Gastrocnemius medialis (tissue), 4 donors: ENCODE measurements at regions not wholly inside any gene's neighbourhood (a gene's known extent, or its start where the extent isn't known, plus 50 kb on each side); places are given as distances from the start of the nearest gene placed in this dataset.

Experiments used
- ATAC-seq, 2 donors: fragments of 150-250 bp; one replicate each; pipeline ENCODE4 v1.9.1; 2016
- DNase-seq, 2 donors: peaks; one replicate each; pipeline ENCODE4 v3.0.0-alpha.2; 2019
- H3K27ac ChIP-seq, 4 donors: fragments of 200-600 bp; sonication (generic); 1 replicate in 1 of 4; 2 replicates in 3 of 4; pipeline ENCODE4 v1.5.1; 2016 to 2018; ENCODE audit warnings: mild to moderate bottlenecking in 2 of 4, moderate library complexity in 1 of 4
- H3K27me3 ChIP-seq, 3 donors: fragments of 200-600 bp; sonication (generic) in 2 of 3; 1 replicate in 1 of 3; 2 replicates in 2 of 3; pipeline versions ENCODE4 v1.5.1 to v1.6.0; 2016 to 2019; ENCODE audit warnings: mild to moderate bottlenecking in 1 of 3, moderate library complexity in 1 of 3
- H3K36me3 ChIP-seq, 2 donors: fragments of 200-600 bp; sonication (generic) in 1 of 2; one replicate each; pipeline ENCODE4 v1.5.1; 2017 to 2018
- H3K4me1 ChIP-seq, 2 donors: fragments of 200-600 bp; sonication (generic) in 1 of 2; one replicate each; pipeline ENCODE4 v1.5.1; 2016 to 2017; ENCODE audit warnings: mild to moderate bottlenecking in 2 of 2
- H3K4me3 ChIP-seq, 4 donors: fragments of 200-600 bp; sonication (generic) in 3 of 4; 1 replicate in 1 of 4; 2 replicates in 3 of 4; pipeline ENCODE4 v1.5.1; 2016 to 2019; ENCODE audit warnings: mild to moderate bottlenecking in 2 of 4
- H3K9me3 ChIP-seq, 3 donors: fragments of 200-600 bp; sonication (generic) in 2 of 3; 1 replicate in 1 of 3; 2 replicates in 2 of 3; pipeline ENCODE4 v1.5.1; 2016 to 2019
- POLR2A ChIP-seq, 2 donors: fragments of 450-650 bp; IDR thresholded peaks; one replicate each; pipeline ENCODE4 v1.6.1; 2017; ENCODE audit warnings: antibody characterized with exemption in 2 of 2, mild to moderate bottlenecking in 2 of 2, moderate library complexity in 2 of 2
- in situ Hi-C, 4 donors: fragments of 200-750 bp; cut with MboI; loops; one replicate each; pipeline versions ENCODE4 v1.15.0 to v1.8.0; 2017; ENCODE audit warnings: low sequenced_read_pairs in 4 of 4
- intact Hi-C: fragments of 100-400 bp; cut with DNase I; formaldehyde crosslinking; loops from one replicate; pipeline ENCODE4 v1.15.1; 2023; ENCODE audit warnings: low total_unique reads
- TF ChIP-seq, protein P1 (sequence below), 5 experiments: fragments of 450-650 bp in 3 of 5; fragments of 200-600 bp in 2 of 5; sonication (generic) in 2 of 5; IDR thresholded peaks in 4 of 5; conservative IDR thresholded peaks in 1 of 5; 1 replicate in 4 of 5; 2 replicates in 1 of 5; pipeline ENCODE4 v1.5.1; 2016 to 2019; ENCODE audit warnings: antibody characterized with exemption in 5 of 5, mild to moderate bottlenecking in 3 of 5, moderate library complexity in 3 of 5

DNA sequence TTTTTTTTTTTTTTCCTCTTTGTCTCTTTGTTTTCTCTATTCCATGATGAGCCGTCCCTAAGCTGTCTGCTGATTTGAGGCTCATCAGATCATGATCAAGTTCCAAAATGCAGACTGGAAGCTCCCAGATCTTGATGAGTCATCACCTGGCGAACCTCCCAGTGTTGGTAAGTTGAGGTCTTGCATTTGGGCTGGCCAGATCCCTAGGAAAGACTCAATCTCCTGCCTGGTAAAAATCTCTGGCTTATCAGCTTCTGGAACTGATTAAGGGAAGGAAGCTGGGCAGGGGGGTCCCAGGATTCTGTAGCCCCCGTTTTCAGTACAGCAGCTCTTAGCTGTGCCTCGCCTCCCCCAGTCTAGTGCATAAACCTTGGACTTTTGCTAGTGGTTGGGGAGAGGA is 69.0 kb downstream of the TSPAN17 start:
- in situ Hi-C loops (no loop called here), intact Hi-C loops (no loop called here)
- Histone ChIP-seq H3K27ac (no peak overlapping the region), H3K4me3 (no peak overlapping the region), H3K9me3 (no peaks in the 10 kb centered on the region), H3K27me3 (peaks cover 20 to 30% (median 28%) of the 10 kb centered on the region in 3 donors), H3K4me1 (no peaks in the 10 kb centered on the region), H3K36me3 (no peaks in the 10 kb centered on the region)
- TF ChIP-seq POLR2A (IDR thresholded peaks at IDR 0.05) = no peak
- TF ChIP-seq, protein P1, sequence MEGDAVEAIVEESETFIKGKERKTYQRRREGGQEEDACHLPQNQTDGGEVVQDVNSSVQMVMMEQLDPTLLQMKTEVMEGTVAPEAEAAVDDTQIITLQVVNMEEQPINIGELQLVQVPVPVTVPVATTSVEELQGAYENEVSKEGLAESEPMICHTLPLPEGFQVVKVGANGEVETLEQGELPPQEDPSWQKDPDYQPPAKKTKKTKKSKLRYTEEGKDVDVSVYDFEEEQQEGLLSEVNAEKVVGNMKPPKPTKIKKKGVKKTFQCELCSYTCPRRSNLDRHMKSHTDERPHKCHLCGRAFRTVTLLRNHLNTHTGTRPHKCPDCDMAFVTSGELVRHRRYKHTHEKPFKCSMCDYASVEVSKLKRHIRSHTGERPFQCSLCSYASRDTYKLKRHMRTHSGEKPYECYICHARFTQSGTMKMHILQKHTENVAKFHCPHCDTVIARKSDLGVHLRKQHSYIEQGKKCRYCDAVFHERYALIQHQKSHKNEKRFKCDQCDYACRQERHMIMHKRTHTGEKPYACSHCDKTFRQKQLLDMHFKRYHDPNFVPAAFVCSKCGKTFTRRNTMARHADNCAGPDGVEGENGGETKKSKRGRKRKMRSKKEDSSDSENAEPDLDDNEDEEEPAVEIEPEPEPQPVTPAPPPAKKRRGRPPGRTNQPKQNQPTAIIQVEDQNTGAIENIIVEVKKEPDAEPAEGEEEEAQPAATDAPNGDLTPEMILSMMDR (IDR thresholded peaks at IDR 0.05 in 4 of 5, conservative IDR thresholded peaks at IDR 0.05 in 1 of 5) = no peak
- DNase-seq = no peak
- no peak for ATAC-seq

DNA sequence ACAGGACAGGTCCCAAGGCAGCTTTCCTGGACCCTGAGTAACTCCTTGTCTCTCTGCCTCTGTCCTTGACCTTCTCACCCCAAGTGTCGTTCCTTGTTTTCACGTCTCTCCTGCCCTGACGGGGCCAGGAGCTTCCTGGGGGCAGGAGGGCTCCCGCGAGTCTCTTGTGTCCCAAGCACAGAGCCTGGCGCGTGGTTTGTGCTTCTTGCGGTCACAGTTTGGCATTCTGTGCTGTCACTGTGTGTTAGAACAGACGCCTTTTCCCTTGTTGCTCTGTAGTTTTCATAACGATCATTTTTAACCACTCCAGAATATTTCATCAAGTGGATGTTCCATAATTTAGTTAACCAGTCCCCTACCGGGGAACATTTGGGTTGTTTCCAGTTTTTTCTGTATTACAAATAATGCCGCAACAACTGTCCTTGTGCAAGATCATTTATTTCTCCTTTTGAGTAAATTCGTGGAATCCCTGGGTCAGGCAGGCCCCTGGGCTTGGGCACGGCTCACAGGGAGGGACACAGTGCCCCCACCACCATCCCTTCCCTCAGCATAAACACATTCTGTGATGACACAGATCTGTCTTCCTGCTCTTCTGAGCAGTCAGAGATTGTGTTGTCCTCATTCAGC is 71.9 kb downstream of the TSPAN17 start:
- H3K27ac ChIP-seq = no peak overlapping the region
- ATAC-seq (no peak), DNase-seq (no peak)
- intact Hi-C loops = no loop called here
- no peak overlapping the region for H3K4me3 ChIP-seq
- no peaks in the 10 kb centered on the region for H3K9me3 ChIP-seq
- no peaks in the 10 kb centered on the region for H3K36me3 ChIP-seq
- H3K4me1 ChIP-seq = no peaks in the 10 kb centered on the region
- in situ Hi-C loops = no loop called here
- TF ChIP-seq POLR2A (IDR thresholded peaks at IDR 0.05) = no peak
- TF ChIP-seq, protein P1 (IDR thresholded peaks at IDR 0.05 in 4 of 5, conservative IDR thresholded peaks at IDR 0.05 in 1 of 5) = no peak
- H3K27me3 ChIP-seq = peaks cover 7 to 15% (median 14%) of the 10 kb centered on the region in 3 donors

DNA sequence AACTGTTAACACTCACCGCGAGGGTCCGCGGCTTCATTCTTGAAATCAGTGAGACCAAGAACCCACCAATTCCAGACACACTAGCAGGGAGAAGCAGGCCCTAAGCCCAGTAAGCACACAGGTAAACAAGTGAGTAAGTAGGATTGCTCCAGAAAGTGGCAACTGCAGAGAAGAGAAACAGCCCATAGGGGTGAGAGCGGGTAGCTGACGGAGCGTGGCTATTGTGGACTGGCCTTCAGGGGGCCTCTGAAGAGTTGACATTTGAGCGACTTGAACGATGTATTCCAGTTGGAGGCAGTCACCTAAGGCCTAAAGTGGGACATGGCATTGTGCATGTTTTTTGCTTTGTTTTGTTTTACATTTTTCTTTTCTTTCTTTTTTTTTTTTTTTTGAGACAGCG is 74.2 kb downstream of the TSPAN17 start:
- no peak overlapping the region for H3K4me3 ChIP-seq
- no peaks in the 10 kb centered on the region for H3K4me1 ChIP-seq
- H3K9me3 ChIP-seq = no peaks in the 10 kb centered on the region
- no peak for DNase-seq
- intact Hi-C loops = no loop called here
- in situ Hi-C loops = no loop called here
- no peak overlapping the region for H3K27ac ChIP-seq
- H3K36me3 ChIP-seq = no peaks in the 10 kb centered on the region
- peaks cover 8 to 15% (median 14%) of the 10 kb centered on the region in 3 donors for H3K27me3 ChIP-seq
- no peak for ATAC-seq
- TF ChIP-seq, protein P1 (IDR thresholded peaks at IDR 0.05 in 4 of 5, conservative IDR thresholded peaks at IDR 0.05 in 1 of 5) = no peak
- TF ChIP-seq POLR2A (IDR thresholded peaks at IDR 0.05) = no peak

DNA sequence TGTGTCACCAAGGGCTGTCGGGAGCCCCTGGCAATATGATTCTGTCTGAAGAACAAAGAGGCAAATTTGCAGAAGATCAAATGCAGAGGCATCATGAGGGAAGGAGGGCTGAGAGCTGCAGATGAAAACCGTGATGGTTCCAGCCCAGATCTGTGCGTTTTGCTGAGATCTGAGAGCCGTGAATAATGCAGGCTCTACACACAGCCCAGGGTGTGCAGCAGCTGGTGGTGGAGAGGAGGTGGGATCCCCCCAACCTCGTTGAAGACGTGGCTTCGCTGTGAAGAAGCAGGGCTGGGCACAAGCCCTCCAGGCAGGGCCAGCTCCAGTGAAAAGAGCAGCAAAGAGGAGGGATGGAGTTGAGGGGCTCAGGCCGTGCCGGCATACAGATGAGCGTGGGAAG is 75.5 kb downstream of the TSPAN17 start:
- ATAC-seq (no peak), DNase-seq (no peak)
- H3K4me3 ChIP-seq = no peak overlapping the region
- intact Hi-C loops (no loop called here), in situ Hi-C loops (no loop called here)
- no peak for TF ChIP-seq POLR2A (IDR thresholded peaks at IDR 0.05)
- TF ChIP-seq, protein P1 (IDR thresholded peaks at IDR 0.05 in 4 of 5, conservative IDR thresholded peaks at IDR 0.05 in 1 of 5) = no peak
- no peak overlapping the region for H3K27ac ChIP-seq
- H3K9me3 ChIP-seq = no peaks in the 10 kb centered on the region
- no peaks in the 10 kb centered on the region for H3K4me1 ChIP-seq
- H3K27me3 ChIP-seq = peaks cover 4 to 13% (median 8%) of the 10 kb centered on the region in 3 donors
- no peaks in the 10 kb centered on the region for H3K36me3 ChIP-seq

DNA sequence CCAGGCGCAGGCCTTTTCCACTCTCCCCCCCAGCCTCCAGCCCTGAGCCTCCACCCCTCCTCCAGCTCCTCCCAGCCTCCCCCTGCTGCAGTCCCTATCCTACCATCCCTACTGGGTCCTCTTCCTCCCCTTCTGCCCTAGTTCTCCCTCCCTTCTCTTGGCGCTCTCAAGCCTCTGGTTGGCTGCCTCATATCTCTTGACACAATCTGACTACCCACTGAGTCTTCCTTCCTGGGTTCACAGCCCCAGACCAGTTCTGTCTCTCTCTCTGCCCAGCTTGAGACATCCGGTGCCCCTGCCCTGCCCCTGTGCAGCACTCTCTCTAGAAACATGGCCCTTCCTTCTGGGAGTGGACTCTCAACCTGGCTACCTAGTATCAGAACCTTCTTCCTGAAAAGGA is 76.2 kb downstream of the TSPAN17 start:
- in situ Hi-C loops (no loop called here), intact Hi-C loops (no loop called here)
- Histone ChIP-seq H3K9me3 (no peaks in the 10 kb centered on the region), H3K27ac (no peak overlapping the region), H3K27me3 (peaks cover 4 to 13% (median 8%) of the 10 kb centered on the region in 3 donors), H3K36me3 (no peaks in the 10 kb centered on the region), H3K4me1 (no peaks in the 10 kb centered on the region), H3K4me3 (no peak overlapping the region)
- TF ChIP-seq, protein P1 (IDR thresholded peaks at IDR 0.05 in 4 of 5, conservative IDR thresholded peaks at IDR 0.05 in 1 of 5) = no peak
- TF ChIP-seq POLR2A (IDR thresholded peaks at IDR 0.05) = no peak
- DNase-seq = no peak
- no peak for ATAC-seq
